SU-DHL-6 (cell line): ENCODE measurements at regions not wholly inside any gene's neighbourhood (a gene's known extent, or its start where the extent isn't known, plus 50 kb on each side); places are given as distances from the start of the nearest gene placed in this dataset.

Experiments
- H2AFZ ChIP-seq: fragments of 200-600 bp; sonication (generic); 2 replicates; pipeline ENCODE4 v1.6.1; 2014; ENCODE audit warnings: low read depth, mild to moderate bottlenecking, moderate library complexity, mixed read lengths, antibody characterized with exemption, low read length; ENCODE audit not compliant: severe bottlenecking
- H3F3A ChIP-seq: fragments of 200-600 bp; shearing (Covaris generic); 2 replicates; pipeline ENCODE4 v1.6.0; 2016; ENCODE audit warnings: antibody characterized with exemption, mild to moderate bottlenecking; ENCODE audit not compliant: insufficient read depth
- H3K27ac ChIP-seq: fragments of 200-600 bp; sonication (generic); 2 replicates; pipeline ENCODE4 v1.5.1; 2016; ENCODE audit warnings: low read depth, mild to moderate bottlenecking, low read length, moderate library complexity, mixed read lengths
- H3K27me3 ChIP-seq: fragments of 200-600 bp; sonication (generic), shearing (Covaris generic); 2 replicates; pipeline ENCODE4 v1.6.0; 2014; ENCODE audit warnings: mild to moderate bottlenecking, low read length
- H3K36me3 ChIP-seq: fragments of 200-600 bp; sonication (generic); 2 replicates; pipeline ENCODE4 v1.6.1; 2014; ENCODE audit warnings: mild to moderate bottlenecking, low read length, mixed read lengths
- H3K4me2 ChIP-seq: fragments of 300-600, 200-600 bp; shearing (Covaris generic), sonication (generic); 2 replicates; pipeline ENCODE4 v1.6.0; 2014; ENCODE audit warnings: low read length, low read depth, mild to moderate bottlenecking; ENCODE audit not compliant: poor library complexity, severe bottlenecking
- H3K4me3 ChIP-seq: fragments of 200-600 bp; sonication (generic); 2 replicates; pipeline ENCODE4 v1.5.1; 2014; ENCODE audit warnings: antibody characterized with exemption, low read length, mild to moderate bottlenecking, mixed read lengths; ENCODE audit not compliant: insufficient read depth, poor library complexity, severe bottlenecking
- H3K79me2 ChIP-seq: fragments of 200-600 bp; sonication (generic); 2 replicates; pipeline ENCODE4 v1.6.1; 2014; ENCODE audit warnings: mild to moderate bottlenecking, low read length, moderate library complexity; ENCODE audit not compliant: insufficient read depth
- H3K9ac ChIP-seq: fragments of 200-600 bp; sonication (generic); 2 replicates; pipeline ENCODE4 v1.7.0; 2014; ENCODE audit warnings: mild to moderate bottlenecking, low read length
- H3K9me2 ChIP-seq: fragments of 200-600 bp; sonication (generic); replicated peaks from 2 replicates; pipeline ENCODE4 v1.6.1; 2014; ENCODE audit warnings: low read length; ENCODE audit not compliant: insufficient read depth
- H3K9me3 ChIP-seq: fragments of 200-600 bp; sonication (generic); 2 replicates; pipeline ENCODE4 v1.6.1; 2014; ENCODE audit warnings: low read length, mixed read lengths; ENCODE audit not compliant: insufficient read depth
- H4K20me1 ChIP-seq: fragments of 200-600 bp; sonication (generic); 2 replicates; pipeline ENCODE4 v1.6.1; 2014; ENCODE audit warnings: low read depth, mild to moderate bottlenecking, antibody characterized with exemption, low read length, moderate library complexity, mixed read lengths
- CTCF ChIP-seq: fragments of 200-600 bp; sonication (generic); IDR thresholded peaks from one replicate; pipeline ENCODE4 v1.5.1; 2017; ENCODE audit warnings: antibody characterized with exemption, mild to moderate bottlenecking, low read length, moderate library complexity; ENCODE audit not compliant: insufficient read depth, poor library complexity, severe bottlenecking
- EZH2phosphoT487 ChIP-seq: fragments of 200-600 bp; sonication (generic), shearing (Covaris generic); conservative IDR thresholded peaks from 2 replicates; pipeline ENCODE4 v1.6.1; 2018; ENCODE audit warnings: mild to moderate bottlenecking, antibody characterized with exemption, low read length, moderate library complexity, mixed read lengths

GRCh38 chr13:73366241-73366640 lies 307.4 kb downstream of the KLF5 start:
- Histone ChIP-seq H3K27ac (no peak overlapping the region), H4K20me1 (no peaks in the 10 kb centered on the region), H3K9me2 (no peaks in the 10 kb centered on the region), H3F3A (no peaks in the 10 kb centered on the region), H3K27me3 (no peaks in the 10 kb centered on the region), H3K79me2 (no peaks in the 10 kb centered on the region), H3K4me2 (no peak overlapping the region), H3K4me3 (no peak overlapping the region), H2AFZ (no peak overlapping the region), H3K9me3 (no peaks in the 10 kb centered on the region), H3K36me3 (no peaks in the 10 kb centered on the region), H3K9ac (no peak overlapping the region)
- TF ChIP-seq CTCF = no peak
- no peak for TF ChIP-seq EZH2phosphoT487

- Histone ChIP-seq H3K9me2 (no peaks in the 10 kb centered on the region), H3K27ac (no peak overlapping the region), H3K9me3 (no peaks in the 10 kb centered on the region), H4K20me1 (no peaks in the 10 kb centered on the region), H3K36me3 (no peaks in the 10 kb centered on the region), H3K27me3 (no peaks in the 10 kb centered on the region), H3F3A (no peaks in the 10 kb centered on the region), H3K9ac (no peak overlapping the region), H2AFZ (no peak overlapping the region), H3K4me2 (no peak overlapping the region), H3K4me3 (no peak overlapping the region), H3K79me2 (no peaks in the 10 kb centered on the region)
- no peak for TF ChIP-seq EZH2phosphoT487
- no peak for TF ChIP-seq CTCF
Observed at GRCh38 chr13:73365681-73366080, 306.9 kb downstream of the KLF5 start.

GRCh38 chr13:73365252-73365651 lies 306.4 kb downstream of the KLF5 start:
- H3K4me2 ChIP-seq = no peak overlapping the region
- H3F3A ChIP-seq = no peaks in the 10 kb centered on the region
- no peaks in the 10 kb centered on the region for H3K79me2 ChIP-seq
- H3K9ac ChIP-seq = no peak overlapping the region
- no peaks in the 10 kb centered on the region for H4K20me1 ChIP-seq
- no peaks in the 10 kb centered on the region for H3K9me2 ChIP-seq
- H3K27ac ChIP-seq = no peak overlapping the region
- H2AFZ ChIP-seq = no peak overlapping the region
- no peaks in the 10 kb centered on the region for H3K9me3 ChIP-seq
- no peaks in the 10 kb centered on the region for H3K27me3 ChIP-seq
- TF ChIP-seq EZH2phosphoT487 (no peak), CTCF (no peak)
- H3K36me3 ChIP-seq = no peaks in the 10 kb centered on the region
- H3K4me3 ChIP-seq = no peak overlapping the region
